NCI-H1092 (cell line): ENCODE measurements at regions not wholly inside any gene's neighbourhood (a gene's known extent, or its start where the extent isn't known, plus 50 kb on each side); places are given as distances from the start of the nearest gene placed in this dataset.

ENCODE experiments used
- DNase-seq: peaks from one replicate; lab custom pipeline; 2025; lab: John Stamatoyannopoulos, UW

DNA sequence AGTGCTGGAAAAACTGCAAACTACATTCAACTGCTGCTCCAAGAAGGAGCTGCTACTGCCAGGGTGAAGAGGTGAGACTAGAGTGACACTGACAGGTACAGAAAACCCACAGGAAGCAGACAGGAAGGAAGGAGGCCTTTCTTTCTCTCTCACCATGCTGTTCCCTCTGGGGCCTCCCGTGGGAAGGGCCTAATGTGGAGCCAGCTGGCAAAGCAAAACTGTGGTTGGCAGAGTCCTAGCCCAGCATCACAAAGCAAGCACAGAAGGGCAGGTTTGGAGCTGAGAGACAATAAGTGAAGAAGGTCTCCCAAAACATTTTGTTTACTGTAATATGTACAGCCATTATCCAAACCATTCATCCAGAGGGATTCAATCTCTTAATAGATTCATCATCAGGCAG lies 122.5 kb upstream of the MAX start:
- peak; percentile 75 for DNase-seq

GRCh38 chr14:65225299-65226159 lies 123.2 kb upstream of the MAX start:
- peak; percentile 28 for DNase-seq

GRCh38 chr14:65226824-65227604 lies 124.7 kb upstream of the MAX start:
- DNase-seq = no peak

GRCh38 chr14:65228436-65228835 lies 126.1 kb upstream of the MAX start:
- DNase-seq = no peak

DNA sequence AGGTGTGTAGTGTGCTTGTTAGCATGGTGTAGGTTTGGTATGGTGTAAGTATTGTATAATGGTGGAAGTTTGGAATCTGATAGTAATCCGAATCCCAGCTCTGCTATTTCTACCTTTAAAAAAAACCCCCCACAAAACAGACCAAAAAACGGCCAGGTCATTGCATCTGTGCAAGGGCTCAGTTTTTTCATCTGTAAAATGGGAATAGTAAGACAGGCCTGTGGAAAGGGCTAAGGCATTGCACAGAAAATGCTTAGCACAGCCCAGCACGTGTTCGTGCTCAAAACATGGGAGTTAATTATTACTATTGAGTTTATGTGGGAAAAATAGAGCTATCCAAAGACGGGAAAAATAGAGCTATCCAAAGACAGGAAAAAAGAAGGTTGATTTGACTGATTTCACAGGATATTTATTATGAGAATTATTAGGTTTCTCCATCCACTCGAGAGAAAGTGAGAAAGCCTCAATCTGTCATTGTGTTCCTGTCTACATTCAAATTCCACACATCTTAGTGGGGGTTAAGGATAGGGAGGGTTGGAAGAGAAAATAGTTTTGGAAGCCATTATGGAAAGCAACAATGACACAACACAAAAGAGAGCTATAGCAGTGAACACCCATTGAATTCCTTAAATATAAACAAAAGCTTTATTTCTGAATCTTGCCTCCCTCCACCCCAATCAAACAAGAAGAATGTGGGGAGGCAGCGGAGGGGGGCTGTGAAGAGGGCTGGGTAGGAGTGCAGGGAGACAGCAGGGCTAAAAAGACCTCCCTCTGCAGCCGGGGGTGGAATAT lies 126.8 kb upstream of the MAX start:
- DNase-seq = no peak

DNA sequence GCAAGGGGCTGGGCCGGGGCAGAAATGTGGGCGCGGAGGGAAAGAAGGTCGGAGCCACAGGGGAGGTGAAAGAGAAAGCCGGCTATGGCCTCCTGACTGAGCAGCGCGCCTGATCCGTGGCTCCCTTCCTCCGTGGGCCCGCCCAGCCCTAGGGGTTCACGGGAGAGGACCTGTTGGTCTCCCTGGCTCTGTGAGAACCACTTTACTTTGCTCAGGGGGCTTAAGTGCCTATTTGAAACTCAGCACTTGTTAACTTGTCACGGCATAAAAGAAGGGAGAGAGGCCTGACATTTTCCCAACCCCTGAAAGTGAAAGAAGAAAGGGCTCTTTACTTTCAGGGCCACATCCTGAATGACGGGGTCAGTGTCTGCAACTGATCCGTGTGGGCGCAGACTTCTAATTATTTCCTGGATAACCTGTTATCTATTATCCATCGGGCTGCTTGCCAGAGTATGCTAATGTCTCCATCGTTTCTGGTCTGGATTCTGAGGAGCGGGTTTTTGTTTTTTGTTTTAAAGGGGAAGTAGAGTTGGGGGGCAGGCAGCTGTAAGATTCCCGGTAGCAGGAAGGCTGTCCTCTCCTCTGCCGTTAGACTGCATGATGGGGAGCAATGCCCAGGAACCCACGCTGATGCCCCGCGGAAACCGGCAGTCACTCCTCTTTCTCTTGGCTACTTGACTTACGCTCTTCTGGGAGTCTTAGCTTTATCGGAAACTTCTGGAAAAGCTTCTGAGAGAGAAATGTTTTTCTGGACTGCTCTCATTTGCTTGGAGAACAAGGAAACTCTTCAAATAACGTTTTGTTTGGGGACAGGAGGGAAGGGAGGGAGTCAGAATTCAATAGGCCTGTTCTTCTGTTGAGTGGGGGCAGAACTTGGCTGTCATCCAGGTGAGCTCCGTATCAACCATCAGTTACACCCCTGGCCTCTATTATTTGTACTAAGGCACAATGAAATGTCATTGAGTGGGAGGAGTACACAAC lies 127.7 kb upstream of the MAX start:
- DNase-seq = peak; percentile 92

DNA sequence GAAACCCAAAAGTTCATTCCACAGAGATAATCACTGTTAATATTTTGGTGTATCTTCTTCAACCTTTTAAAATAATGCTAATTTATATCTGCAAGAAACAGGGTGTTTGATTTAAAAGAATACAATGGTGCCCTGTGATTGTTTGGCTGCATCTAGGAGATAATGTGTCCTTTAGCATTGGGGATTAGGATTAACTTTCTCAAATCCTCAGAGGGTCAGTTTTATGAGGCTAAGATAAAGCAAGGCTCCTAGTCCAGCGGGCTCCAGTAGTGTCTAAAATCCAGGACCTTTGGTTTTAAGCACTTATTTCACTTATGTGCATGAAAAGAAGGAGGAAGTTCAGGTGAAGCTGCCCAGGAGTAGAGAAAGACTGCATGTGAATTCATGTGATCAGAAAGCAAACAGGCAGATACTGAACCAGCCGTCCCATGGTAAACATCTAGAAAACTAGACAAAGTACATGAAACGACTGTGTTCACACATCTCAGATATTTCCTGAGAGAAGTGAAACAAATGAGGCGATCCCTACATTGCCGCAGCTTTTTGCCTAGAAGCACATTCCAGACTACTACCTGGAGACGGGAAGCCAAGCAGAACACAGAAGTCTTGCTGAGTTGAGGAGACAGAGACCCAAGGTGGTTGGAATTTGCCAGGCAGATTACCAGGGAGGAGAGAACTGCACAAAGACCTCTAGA lies 129.1 kb upstream of the MAX start:
- no peak for DNase-seq

DNA sequence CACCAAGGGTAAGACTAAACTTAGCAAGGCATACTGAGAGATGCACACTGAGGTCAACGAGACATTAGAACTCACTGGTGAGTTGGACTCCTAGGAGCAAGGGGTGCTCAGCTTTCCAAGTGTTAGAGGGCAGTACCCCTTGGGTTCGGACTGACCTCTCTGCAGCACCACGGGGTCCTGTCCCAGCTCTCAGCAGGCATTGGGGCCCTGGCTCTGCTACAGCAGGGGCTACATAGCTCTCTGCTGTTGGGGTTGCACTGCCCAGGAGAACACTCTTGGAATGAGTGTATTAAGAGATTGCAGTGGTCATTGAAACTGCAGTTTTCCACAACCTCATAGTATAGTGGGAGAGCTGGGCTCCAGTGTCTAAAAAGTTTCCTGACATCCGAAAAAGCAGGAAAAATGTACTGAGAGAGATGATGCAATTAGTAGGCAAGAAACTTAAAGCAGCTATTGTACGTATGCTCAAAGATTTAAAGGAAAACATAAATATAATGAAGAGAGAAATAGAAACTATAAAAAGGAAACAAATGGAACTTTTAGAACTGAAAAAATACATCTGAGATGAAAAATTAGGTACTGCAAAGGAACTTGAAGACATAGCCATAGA lies 132.5 kb upstream of the MAX start:
- DNase-seq = no peak

DNA sequence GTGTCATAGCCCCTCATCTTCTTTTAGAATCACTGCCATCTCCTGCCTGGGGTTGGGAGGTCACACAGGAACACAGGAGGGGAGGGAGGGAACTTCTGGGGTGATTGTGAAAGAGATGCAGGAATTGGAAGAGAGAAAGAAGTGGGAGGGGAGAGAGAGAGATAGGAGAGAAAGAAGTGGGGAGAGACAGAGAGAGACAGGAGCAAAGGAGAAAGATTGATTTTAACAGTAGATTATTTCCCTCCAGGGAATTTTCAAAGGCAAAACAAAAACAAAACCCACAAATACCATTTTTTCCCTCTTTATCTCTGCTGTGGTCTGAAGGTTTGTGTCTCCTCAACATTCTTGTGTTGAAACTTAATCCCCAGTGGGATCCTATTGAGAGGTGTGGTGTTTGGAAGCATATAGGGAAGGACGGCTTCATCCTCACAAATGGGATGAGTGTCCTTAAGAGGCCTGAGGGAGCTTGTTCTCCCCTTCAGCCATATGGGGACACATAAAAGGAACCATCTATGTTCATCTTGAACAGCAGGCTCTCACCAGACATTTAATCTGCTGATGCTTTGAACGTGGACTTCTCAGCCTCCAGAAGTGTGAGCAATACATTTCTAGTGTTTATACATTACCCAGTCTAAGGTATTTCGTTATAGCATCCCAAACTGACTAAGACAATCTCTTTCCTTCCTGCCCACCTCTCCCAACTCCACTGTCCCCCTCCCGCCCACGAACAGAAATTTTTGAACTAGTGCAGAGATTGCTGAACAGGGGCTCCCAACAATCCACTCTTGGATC lies 134.9 kb upstream of the MAX start:
- no peak for DNase-seq

DNA sequence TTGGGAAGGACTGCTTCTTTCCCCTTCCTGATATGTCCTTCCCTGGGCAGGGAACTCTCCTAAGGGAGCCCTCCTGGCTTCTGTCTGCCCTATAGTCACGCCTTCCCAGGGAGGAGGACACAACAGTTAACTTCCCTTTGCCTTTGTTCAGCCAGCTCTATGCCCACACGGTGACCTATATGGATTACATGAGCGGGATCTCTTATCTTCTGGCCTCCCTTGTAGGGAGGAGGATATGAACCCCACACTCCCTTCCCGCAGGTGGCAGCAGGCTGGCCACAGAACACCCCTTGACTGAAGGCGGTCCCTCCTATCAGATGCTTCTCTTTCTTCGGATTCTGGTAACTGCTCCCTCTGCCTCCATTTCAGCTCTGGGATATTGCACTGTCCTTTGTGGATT lies 135.6 kb upstream of the MAX start:
- no peak for DNase-seq

GRCh38 chr14:65238456-65238855 lies 136.1 kb upstream of the MAX start:
- no peak for DNase-seq

DNA sequence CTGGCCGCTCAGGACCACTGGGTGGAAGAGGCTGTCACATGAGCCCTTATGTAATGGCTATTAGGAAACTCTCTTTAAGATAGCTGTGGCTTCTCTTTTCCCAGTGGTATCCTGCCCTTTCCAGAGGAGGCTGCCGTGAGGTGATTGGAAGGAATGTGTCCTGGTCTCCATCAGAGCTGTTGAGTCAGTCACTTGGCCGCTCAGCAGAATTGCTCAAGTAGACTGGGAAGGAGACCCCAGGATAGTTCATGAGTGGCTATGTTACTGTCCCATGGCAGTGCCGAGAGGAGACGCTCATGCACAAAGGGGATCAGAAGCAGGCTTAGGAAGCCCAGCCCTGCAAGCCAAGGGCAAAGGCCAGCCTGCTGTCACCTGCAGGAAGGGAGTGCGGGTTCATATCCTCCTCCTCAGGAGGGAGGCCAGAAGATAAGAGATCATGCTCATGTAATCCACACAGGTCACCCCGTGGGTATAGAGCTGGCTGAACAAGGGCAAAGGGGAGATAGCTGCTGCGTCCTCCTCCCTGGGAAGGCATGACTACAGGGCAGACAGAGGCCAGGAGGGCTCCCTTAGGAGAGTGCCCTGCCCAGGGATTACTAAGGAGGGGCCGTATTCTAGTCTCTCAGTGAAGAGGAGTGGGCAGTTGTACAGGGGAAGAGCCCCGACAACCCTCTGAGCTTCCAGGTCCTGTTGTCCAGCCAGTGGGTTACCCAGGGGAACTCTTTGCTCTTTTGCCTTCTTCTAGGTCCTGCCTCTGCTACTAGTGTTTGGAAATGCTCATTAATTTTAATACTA lies 137.0 kb upstream of the MAX start:
- no peak for DNase-seq

- DNase-seq = no peak
These were observed 137.6 kb upstream of the MAX start for GRCh38 chr14:65239938-65240296.

GRCh38 chr14:65241125-65241752 lies 138.9 kb upstream of the MAX start:
- no peak for DNase-seq

DNA sequence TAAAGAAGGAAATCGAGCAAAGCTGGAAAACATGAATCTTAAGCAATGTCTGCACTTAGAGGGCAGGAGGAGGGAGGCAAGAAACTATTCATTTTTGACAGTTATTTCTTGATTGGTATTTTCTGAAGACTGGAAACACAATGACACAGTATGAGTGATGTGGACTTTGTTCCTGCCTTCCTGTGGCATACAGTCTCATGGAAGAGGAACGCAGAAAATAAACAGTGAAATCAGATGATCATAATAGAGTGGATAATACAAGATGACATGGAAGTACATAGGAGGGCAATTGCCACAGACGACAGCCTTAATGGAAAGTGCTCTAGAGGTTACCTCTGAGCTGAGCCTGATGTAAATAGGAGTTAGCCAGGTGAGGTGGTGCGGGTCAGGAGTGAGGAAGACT lies 140.4 kb upstream of the MAX start:
- no peak for DNase-seq

GRCh38 chr14:65243766-65244442 lies 141.6 kb upstream of the MAX start:
- no peak for DNase-seq

DNA sequence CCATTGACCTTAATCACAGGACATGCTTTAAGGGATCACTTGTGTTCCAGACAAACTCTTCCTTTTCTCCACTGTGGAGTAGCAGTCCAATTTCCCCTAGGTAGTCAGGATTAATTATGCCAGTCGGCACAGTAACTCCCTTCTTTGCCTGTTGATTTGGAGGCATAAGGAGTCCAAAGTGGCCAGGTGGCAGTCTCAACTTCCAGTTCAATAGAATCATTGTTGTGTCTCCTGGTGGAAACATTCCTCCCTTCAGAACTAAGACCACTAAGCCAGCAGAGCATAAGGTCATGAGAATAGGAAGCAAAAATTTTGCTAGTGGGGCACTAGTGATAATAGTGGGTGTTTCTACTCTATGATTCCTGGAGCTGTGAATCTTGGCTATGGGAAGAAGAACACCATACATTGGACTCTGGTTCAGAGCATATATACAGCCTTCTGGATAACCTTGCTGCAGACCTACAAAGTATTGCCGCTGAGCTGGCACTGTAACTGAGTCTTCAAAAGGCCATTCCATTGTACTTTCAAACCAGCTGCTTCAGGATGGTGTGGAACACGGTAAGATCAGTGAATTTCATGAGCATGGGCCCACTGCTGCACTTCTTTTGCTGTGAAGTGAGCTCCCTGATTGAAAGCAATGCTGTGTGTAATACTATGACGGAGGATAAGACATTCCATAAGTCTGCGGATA lies 147.3 kb upstream of the MAX start:
- DNase-seq = no peak
